Epithelial cell of proximal tubule (primary cell): ENCODE measurements at regions not wholly inside any gene's neighbourhood (a gene's known extent, or its start where the extent isn't known, plus 50 kb on each side); places are given as distances from the start of the nearest gene placed in this dataset.

ENCODE experiments used
- DNase-seq: peaks from one replicate; pipeline ENCODE4 v3.0.0-alpha.2; 2011; ENCODE audit warnings: low read depth
- H3K4me3 ChIP-seq: 2 replicates; pipeline ENCODE4 v1.5.1; 2011; ENCODE audit warnings: low read depth, mild to moderate bottlenecking, low read length
- CTCF ChIP-seq: conservative IDR thresholded peaks from 2 replicates; pipeline ENCODE4 v1.5.1; 2012; ENCODE audit warnings: low read depth, mild to moderate bottlenecking, low read length

DNA sequence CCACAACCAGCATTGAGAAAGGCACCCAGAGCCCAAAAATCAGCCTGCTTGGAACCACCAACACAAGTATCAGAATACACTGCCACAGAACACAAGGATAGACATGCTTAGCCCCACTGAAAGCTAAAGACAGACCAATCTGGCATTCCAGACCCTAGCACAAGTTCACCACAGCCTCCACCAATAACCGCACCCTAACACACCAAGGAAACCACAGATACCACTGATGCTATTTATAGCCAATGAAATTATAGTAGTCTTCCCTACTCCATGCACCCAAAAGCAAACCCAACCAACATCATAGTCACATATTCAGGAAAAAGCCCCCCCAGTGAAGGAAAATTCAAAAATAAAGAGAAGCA, 83.9 kb upstream of the STT3B start:
- no peak overlapping the region for H3K4me3 ChIP-seq
- DNase-seq: no peak
- no peak for TF ChIP-seq CTCF

- no peak for DNase-seq
- no peak overlapping the region for H3K4me3 ChIP-seq
- no peak for TF ChIP-seq CTCF
These were observed 83.4 kb upstream of the STT3B start for GRCh38 chr3:31449318-31449717.

DNA sequence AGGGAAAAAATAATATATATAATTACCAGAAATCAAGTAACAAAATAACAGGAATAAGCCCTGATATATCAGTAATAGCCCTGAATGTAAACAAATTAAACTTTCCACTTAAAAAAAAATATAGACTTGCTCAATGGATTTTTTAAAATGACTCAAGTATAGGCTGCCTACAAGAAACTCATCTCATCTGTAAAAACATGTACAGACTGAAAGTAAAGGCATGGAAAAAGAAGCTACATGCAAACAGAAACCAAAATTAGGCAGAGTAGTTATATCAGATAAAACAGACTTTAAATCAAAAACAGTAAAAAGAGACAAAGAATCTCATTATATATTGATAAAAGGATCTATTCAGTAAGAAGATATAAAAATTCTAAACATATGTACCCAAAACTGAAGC, 82.4 kb upstream of the STT3B start:
- H3K4me3 ChIP-seq: no peak overlapping the region
- no peak for TF ChIP-seq CTCF
- DNase-seq: no peak

DNA sequence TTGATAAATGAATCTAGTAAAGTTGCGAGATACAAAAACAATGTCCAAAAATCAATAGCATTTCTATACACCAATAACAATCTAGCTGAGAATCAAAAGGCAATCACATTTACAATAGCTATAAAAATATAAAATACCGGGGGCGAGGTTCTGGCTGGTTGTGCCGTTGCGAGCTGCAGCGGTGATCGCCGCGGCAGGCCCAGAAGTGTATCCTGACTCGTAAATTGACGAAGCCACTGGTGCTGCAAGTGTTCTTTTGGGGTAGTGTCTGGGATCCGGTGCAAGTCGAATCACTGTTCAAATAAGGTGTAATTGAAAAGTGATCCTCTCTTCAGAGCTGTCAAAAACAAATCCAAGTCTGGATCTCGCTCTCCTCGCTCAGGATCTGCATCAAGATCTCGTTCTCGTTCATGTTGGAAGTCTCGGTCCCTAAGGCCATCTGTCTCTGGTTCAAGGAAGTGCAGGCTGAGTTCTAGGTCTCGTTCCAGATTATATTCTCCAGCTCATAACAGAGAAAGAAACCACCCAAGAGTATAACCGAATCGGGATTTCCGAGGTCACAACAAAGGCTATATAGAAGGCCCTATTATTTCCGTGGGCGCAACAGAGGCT, 80.1 kb upstream of the STT3B start:
- DNase-seq: no peak
- no peak for TF ChIP-seq CTCF
- no peak overlapping the region for H3K4me3 ChIP-seq

DNA sequence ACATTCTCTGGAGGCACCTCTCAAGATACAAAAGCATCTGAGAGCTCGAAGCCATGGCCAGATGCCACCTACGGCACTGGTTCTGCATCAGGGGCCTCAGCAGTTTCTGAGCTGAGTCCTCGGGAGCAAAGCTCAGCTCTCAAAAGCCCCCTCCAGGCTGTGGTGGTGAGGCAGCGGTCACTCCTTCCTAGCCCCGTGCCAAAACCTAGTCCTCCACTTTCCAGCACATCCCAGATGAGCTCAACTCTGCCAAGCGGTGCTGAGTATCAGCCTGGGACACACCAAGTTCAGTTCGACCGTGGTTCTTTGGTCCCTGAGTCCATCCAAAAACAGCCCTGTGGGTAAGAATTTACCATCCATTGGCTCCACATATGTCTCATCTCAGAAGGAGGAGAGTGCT, 79.3 kb upstream of the STT3B start:
- TF ChIP-seq CTCF: no peak
- no peak for DNase-seq
- no peak overlapping the region for H3K4me3 ChIP-seq

DNA sequence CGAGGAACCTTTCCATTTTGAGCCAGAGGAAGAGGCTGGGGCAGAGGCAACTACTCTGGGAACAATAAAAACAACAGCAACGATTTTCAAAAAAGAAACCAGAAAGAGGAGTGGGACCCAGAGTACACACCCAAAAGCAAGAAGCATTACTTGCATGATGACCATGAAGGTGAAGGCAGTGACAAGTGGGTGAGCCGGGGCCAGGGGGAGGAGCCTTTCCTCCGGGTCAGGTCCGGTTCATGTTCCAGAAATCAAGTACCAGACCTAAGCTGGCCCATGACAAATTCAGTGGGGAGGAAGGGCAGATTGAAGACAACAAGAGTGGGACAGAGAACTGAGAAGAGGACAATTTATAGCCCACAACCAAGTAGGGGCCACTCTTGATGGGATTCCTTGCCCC, 77.2 kb upstream of the STT3B start:
- H3K4me3 ChIP-seq: no peak overlapping the region

DNA sequence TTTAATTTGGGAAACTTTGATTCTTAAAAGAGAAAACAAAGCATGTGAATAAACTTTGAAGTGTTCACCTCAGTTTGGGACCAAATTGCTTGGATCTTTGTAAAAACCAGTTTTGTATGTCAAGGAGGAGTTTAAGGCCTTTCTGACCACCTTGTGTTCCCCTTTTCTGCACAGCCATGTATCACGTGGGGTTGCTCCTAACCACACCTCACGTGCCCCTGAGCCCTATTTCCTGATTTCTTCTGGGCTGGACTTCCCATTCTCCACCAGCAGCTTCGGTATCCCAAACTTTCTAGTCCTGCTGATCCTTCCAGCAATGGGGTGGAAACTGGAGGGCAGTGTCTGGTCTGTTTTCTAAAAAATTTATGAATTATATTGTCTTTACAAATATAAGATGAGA, 76.4 kb upstream of the STT3B start:
- H3K4me3 ChIP-seq: no peak overlapping the region
- no peak for DNase-seq

More for the DNA sequence above, 77.2 kb upstream of the STT3B start:
- TF ChIP-seq CTCF: no peak
- DNase-seq: no peak

More for the DNA sequence above, 76.4 kb upstream of the STT3B start:
- TF ChIP-seq CTCF: no peak
